GM12878 (cell line): ENCODE measurements at regions not wholly inside any gene's neighbourhood (a gene's known extent, or its start where the extent isn't known, plus 50 kb on each side); places are given as distances from the start of the nearest gene placed in this dataset.
"Not testable (repeated sequence)": the region's sequence is repeated elsewhere in the genome, so short reads cannot be mapped to it uniquely, and the experiment has no call there.

Source experiments
- EP300 ChIP-seq, 2 experiments: fragments of 150-350 bp in 1 of 2; IDR thresholded peaks; 2 replicates each; pipeline ENCODE4 v1.6.1; 2011 to 2012; ENCODE audit warnings: low read depth in 2 of 2, low read length in 2 of 2, borderline replicate concordance in 1 of 2, improper control_type of control experiment in 1 of 2, inconsistent platforms in 1 of 2; ENCODE audit not compliant: control insufficient read depth in 1 of 2
- YBX1 ChIP-seq: fragments of 450-650 bp; IDR thresholded peaks from 2 replicates; pipeline ENCODE4 v1.6.1; 2016; ENCODE audit warnings: antibody characterized with exemption
- TF ChIP-seq, protein P1 (sequence below): fragments of 450-650 bp; formaldehyde crosslinking; IDR thresholded peaks from 2 replicates; pipeline ENCODE4 v1.4.0; 2020; ENCODE audit warnings: mild to moderate bottlenecking, moderate library complexity

DNA sequence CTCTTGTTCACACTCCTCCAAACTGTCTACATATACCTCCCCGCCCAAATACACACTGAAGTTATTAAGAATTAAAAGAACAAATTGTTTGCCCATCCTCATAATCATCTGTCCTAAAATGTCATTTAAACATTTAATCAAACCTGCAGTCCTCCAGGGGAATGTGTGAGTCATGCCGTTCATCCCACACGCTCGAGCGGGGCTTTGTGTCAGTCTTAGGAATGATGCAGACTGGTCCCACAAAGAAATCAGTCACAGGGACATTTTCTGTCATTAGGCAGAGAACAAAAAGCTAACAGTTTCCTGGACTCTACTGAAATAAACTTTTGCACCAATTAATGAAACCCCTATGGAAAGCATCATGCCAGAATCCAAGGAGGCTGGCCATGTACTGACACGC, 194.6 kb downstream of the ZNF92 start:
- not testable (repeated sequence) for TF ChIP-seq YBX1; EP300 (IDR thresholded peaks at IDR 0.05; ENCODE audit: borderline replicate concordance in 1 of 2, control insufficient read depth in 1 of 2, low read depth in 2 of 2, low read length in 2 of 2)
- TF ChIP-seq, protein P1, sequence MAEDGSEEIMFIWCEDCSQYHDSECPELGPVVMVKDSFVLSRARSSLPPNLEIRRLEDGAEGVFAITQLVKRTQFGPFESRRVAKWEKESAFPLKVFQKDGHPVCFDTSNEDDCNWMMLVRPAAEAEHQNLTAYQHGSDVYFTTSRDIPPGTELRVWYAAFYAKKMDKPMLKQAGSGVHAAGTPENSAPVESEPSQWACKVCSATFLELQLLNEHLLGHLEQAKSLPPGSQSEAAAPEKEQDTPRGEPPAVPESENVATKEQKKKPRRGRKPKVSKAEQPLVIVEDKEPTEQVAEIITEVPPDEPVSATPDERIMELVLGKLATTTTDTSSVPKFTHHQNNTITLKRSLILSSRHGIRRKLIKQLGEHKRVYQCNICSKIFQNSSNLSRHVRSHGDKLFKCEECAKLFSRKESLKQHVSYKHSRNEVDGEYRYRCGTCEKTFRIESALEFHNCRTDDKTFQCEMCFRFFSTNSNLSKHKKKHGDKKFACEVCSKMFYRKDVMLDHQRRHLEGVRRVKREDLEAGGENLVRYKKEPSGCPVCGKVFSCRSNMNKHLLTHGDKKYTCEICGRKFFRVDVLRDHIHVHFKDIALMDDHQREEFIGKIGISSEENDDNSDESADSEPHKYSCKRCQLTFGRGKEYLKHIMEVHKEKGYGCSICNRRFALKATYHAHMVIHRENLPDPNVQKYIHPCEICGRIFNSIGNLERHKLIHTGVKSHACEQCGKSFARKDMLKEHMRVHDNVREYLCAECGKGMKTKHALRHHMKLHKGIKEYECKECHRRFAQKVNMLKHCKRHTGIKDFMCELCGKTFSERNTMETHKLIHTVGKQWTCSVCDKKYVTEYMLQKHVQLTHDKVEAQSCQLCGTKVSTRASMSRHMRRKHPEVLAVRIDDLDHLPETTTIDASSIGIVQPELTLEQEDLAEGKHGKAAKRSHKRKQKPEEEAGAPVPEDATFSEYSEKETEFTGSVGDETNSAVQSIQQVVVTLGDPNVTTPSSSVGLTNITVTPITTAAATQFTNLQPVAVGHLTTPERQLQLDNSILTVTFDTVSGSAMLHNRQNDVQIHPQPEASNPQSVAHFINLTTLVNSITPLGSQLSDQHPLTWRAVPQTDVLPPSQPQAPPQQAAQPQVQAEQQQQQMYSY (CRISPR knock-in tag): not testable (repeated sequence)
